ENCODE measurements at regions not wholly inside any gene's neighbourhood (a gene's known extent, or its start where the extent isn't known, plus 50 kb on each side); places are given as distances from the start of the nearest gene placed in this dataset.
A peak's percentile ranks its signal among the peaks of the same experiment; 100 is the strongest.

GRCh38 chr2:4674007-4674406 lies 970.6 kb downstream of the DCDC2C start:
- H3K27me3 ChIP-seq (ENCODE audit: insufficient read depth, poor library complexity, severe bottlenecking), result no peaks in the 10 kb centered on the region
- DNase-seq (ENCODE audit: low spot score), result no peak
- no peaks in the 10 kb centered on the region for H3K36me3 ChIP-seq (ENCODE audit: low read depth)
- no peaks in the 10 kb centered on the region for H3K4me1 ChIP-seq (ENCODE audit: insufficient read depth, poor library complexity, severe bottlenecking)
- no peaks in the 10 kb centered on the region for H3K9me3 ChIP-seq (ENCODE audit: severe bottlenecking)
- no peak for TF ChIP-seq CTCF (IDR thresholded peaks at IDR 0.05; ENCODE audit: poor library complexity, severe bottlenecking)
- no peak for ATAC-seq (ENCODE audit: low read depth)
- H3K27ac ChIP-seq (ENCODE audit: poor library complexity, severe bottlenecking), result no peak overlapping the region
- no peak overlapping the region for H3K4me3 ChIP-seq (ENCODE audit: severe bottlenecking)

GRCh38 chr2:4675295-4675694 lies 971.9 kb downstream of the DCDC2C start:
- H3K27ac ChIP-seq (ENCODE audit: poor library complexity, severe bottlenecking), result no peak overlapping the region
- no peaks in the 10 kb centered on the region for H3K27me3 ChIP-seq (ENCODE audit: insufficient read depth, poor library complexity, severe bottlenecking)
- no peaks in the 10 kb centered on the region for H3K9me3 ChIP-seq (ENCODE audit: severe bottlenecking)
- no peaks in the 10 kb centered on the region for H3K36me3 ChIP-seq (ENCODE audit: low read depth)
- no peak overlapping the region for H3K4me3 ChIP-seq (ENCODE audit: severe bottlenecking)
- no peak for ATAC-seq (ENCODE audit: low read depth)
- DNase-seq (ENCODE audit: low spot score), result no peak
- H3K4me1 ChIP-seq (ENCODE audit: insufficient read depth, poor library complexity, severe bottlenecking), result no peaks in the 10 kb centered on the region
- TF ChIP-seq CTCF (IDR thresholded peaks at IDR 0.05; ENCODE audit: poor library complexity, severe bottlenecking), result no peak

GRCh38 chr2:4678927-4679326 lies 975.6 kb downstream of the DCDC2C start:
- no peak overlapping the region for H3K4me3 ChIP-seq (ENCODE audit: severe bottlenecking)
- no peaks in the 10 kb centered on the region for H3K9me3 ChIP-seq (ENCODE audit: severe bottlenecking)
- H3K27ac ChIP-seq (ENCODE audit: poor library complexity, severe bottlenecking), result no peak overlapping the region
- H3K36me3 ChIP-seq (ENCODE audit: low read depth), result no peaks in the 10 kb centered on the region
- H3K27me3 ChIP-seq (ENCODE audit: insufficient read depth, poor library complexity, severe bottlenecking), result no peaks in the 10 kb centered on the region
- no peak for TF ChIP-seq CTCF (IDR thresholded peaks at IDR 0.05; ENCODE audit: poor library complexity, severe bottlenecking)
- ATAC-seq (ENCODE audit: low read depth) (0 out of 3 replicates have a peak, but pooled peaks have one; percentile 19), DNase-seq (ENCODE audit: low spot score) (no peak)
- H3K4me1 ChIP-seq (ENCODE audit: insufficient read depth, poor library complexity, severe bottlenecking), result no peaks in the 10 kb centered on the region

GRCh38 chr2:4679391-4679790 lies 976.0 kb downstream of the DCDC2C start:
- DNase-seq (ENCODE audit: low spot score), result no peak
- H3K4me3 ChIP-seq (ENCODE audit: severe bottlenecking), result no peak overlapping the region
- no peak overlapping the region for H3K27ac ChIP-seq (ENCODE audit: poor library complexity, severe bottlenecking)
- TF ChIP-seq CTCF (IDR thresholded peaks at IDR 0.05; ENCODE audit: poor library complexity, severe bottlenecking), result no peak
- no peak for ATAC-seq (ENCODE audit: low read depth)
- no peaks in the 10 kb centered on the region for H3K9me3 ChIP-seq (ENCODE audit: severe bottlenecking)
- no peaks in the 10 kb centered on the region for H3K27me3 ChIP-seq (ENCODE audit: insufficient read depth, poor library complexity, severe bottlenecking)
- H3K4me1 ChIP-seq (ENCODE audit: insufficient read depth, poor library complexity, severe bottlenecking), result no peaks in the 10 kb centered on the region
- H3K36me3 ChIP-seq (ENCODE audit: low read depth), result no peaks in the 10 kb centered on the region

GRCh38 chr2:4684921-4685320 lies 981.5 kb downstream of the DCDC2C start:
- no peaks in the 10 kb centered on the region for H3K9me3 ChIP-seq (ENCODE audit: severe bottlenecking)
- TF ChIP-seq CTCF (IDR thresholded peaks at IDR 0.05; ENCODE audit: poor library complexity, severe bottlenecking), result no peak
- no peaks in the 10 kb centered on the region for H3K36me3 ChIP-seq (ENCODE audit: low read depth)
- ATAC-seq (ENCODE audit: low read depth) (no peak), DNase-seq (ENCODE audit: low spot score) (no peak)
- no peaks in the 10 kb centered on the region for H3K27me3 ChIP-seq (ENCODE audit: insufficient read depth, poor library complexity, severe bottlenecking)
- H3K27ac ChIP-seq (ENCODE audit: poor library complexity, severe bottlenecking), result no peak overlapping the region
- H3K4me3 ChIP-seq (ENCODE audit: severe bottlenecking), result no peak overlapping the region
- no peaks in the 10 kb centered on the region for H3K4me1 ChIP-seq (ENCODE audit: insufficient read depth, poor library complexity, severe bottlenecking)
